KBM-7 (cell line): ENCODE measurements at regions not wholly inside any gene's neighbourhood (a gene's known extent, or its start where the extent isn't known, plus 50 kb on each side); places are given as distances from the start of the nearest gene placed in this dataset.

ENCODE experiments used
- DNase-seq: peaks from one replicate; pipeline ENCODE4 v3.0.0-alpha.2; 2015
- in situ Hi-C: fragments of 300-500 bp; cut with MboI; formaldehyde crosslinking; loops from 2 replicates; pipeline ENCODE4 v1.14.3; 2020; ENCODE audit warnings: low sequenced_read_pairs, low pct_unique_long_range_greater_than_20kb, mixed read lengths

- in situ Hi-C loops, result no loop called here
- no peak for DNase-seq
Observed at GRCh38 chrX:39384996-39385395, 583.7 kb downstream of the MID1IP1 start.

GRCh38 chrX:39388730-39389129, 587.5 kb downstream of the MID1IP1 start:
- no peak for DNase-seq
- in situ Hi-C loops, result no loop called here

- no peak for DNase-seq
- in situ Hi-C loops, result no loop called here
Observed at GRCh38 chrX:39396358-39396995, 595.2 kb downstream of the MID1IP1 start.

GRCh38 chrX:39397561-39398199, 596.4 kb downstream of the MID1IP1 start:
- in situ Hi-C loops, result no loop called here
- DNase-seq, result no peak

- in situ Hi-C loops, result no loop called here
- DNase-seq, result no peak
Observed at GRCh38 chrX:39398215-39398962, 597.1 kb downstream of the MID1IP1 start.

GRCh38 chrX:39398963-39399261, 597.7 kb downstream of the MID1IP1 start:
- no peak for DNase-seq
- in situ Hi-C loops, result no loop called here

- in situ Hi-C loops, result no loop called here
Observed at GRCh38 chrX:39399387-39399786, 598.1 kb downstream of the MID1IP1 start.

GRCh38 chrX:39401483-39402110, 600.3 kb downstream of the MID1IP1 start:
- in situ Hi-C loops, result no loop called here
- DNase-seq, result no peak

More at GRCh38 chrX:39399387-39399786, 598.1 kb downstream of the MID1IP1 start:
- DNase-seq, result no peak

GRCh38 chrX:39402158-39402557, 600.9 kb downstream of the MID1IP1 start:
- in situ Hi-C loops, result no loop called here
- DNase-seq, result no peak

GRCh38 chrX:39406799-39407198, 605.5 kb downstream of the MID1IP1 start:
- no peak for DNase-seq
- in situ Hi-C loops, result no loop called here

- no peak for DNase-seq
- in situ Hi-C loops, result no loop called here
Observed at GRCh38 chrX:39409246-39409917, 608.1 kb downstream of the MID1IP1 start.

GRCh38 chrX:39414290-39414854, 613.1 kb downstream of the MID1IP1 start:
- in situ Hi-C loops, result no loop called here
- no peak for DNase-seq

GRCh38 chrX:39416547-39417260, 615.4 kb downstream of the MID1IP1 start:
- in situ Hi-C loops, result no loop called here

GRCh38 chrX:39418254-39418704, 617.0 kb downstream of the MID1IP1 start:
- in situ Hi-C loops, result no loop called here
- no peak for DNase-seq

More at GRCh38 chrX:39416547-39417260, 615.4 kb downstream of the MID1IP1 start:
- DNase-seq, result no peak

GRCh38 chrX:39418731-39419638, 617.7 kb downstream of the MID1IP1 start:
- no peak for DNase-seq
- in situ Hi-C loops, result no loop called here

GRCh38 chrX:39421006-39421405, 619.7 kb downstream of the MID1IP1 start:
- no peak for DNase-seq
- in situ Hi-C loops, result no loop called here

- no peak for DNase-seq
- in situ Hi-C loops, result no loop called here
Observed at GRCh38 chrX:39425124-39425806, 624.0 kb downstream of the MID1IP1 start.
